Activated naive CD8-positive, alpha-beta T cell treated with anti-CD3 and anti-CD28 coated beads, Interleukin-2, amount 10 ng/mL, durations not matched to agents 7 days and 5 days (primary cell): ENCODE measurements at regions not wholly inside any gene's neighbourhood (a gene's known extent, or its start where the extent isn't known, plus 50 kb on each side); places are given as distances from the start of the nearest gene placed in this dataset.

Experiments
- ATAC-seq: fragments of 150-1000 bp; cut with Tn5 transposase; one replicate; pipeline ENCODE4 v1.10.0; 2021; ENCODE audit warnings: low read depth, moderate library complexity
- POLR2A ChIA-PET: fragments of 350-600 bp; sonication (Branson Sonifier 250); formaldehyde crosslinking; loops from one replicate; lab custom pipeline; 2021; ENCODE audit warnings: antibody characterized with exemption; lab: Charles Lee
- DNase-seq: peaks from one replicate; pipeline ENCODE4 v3.0.0; 2021
- H3K27ac Mint-ChIP-seq: one replicate; pipeline ENCODE4 v1.8.0; 2022; ENCODE audit warnings: mild to moderate bottlenecking, mixed read lengths
- H3K27me3 Mint-ChIP-seq: one replicate; pipeline ENCODE4 v1.8.0; 2022; ENCODE audit warnings: mild to moderate bottlenecking, moderate library complexity, mixed read lengths
- H3K36me3 Mint-ChIP-seq: one replicate; pipeline ENCODE4 v1.8.0; 2021; ENCODE audit warnings: mild to moderate bottlenecking, mixed read lengths
- H3K4me1 Mint-ChIP-seq: one replicate; pipeline ENCODE4 v1.8.0; 2021; ENCODE audit warnings: mixed read lengths
- H3K4me3 Mint-ChIP-seq: one replicate; pipeline ENCODE4 v1.8.0; 2022; ENCODE audit warnings: mild to moderate bottlenecking, moderate library complexity, mixed read lengths
- H3K9me3 Mint-ChIP-seq: one replicate; pipeline ENCODE4 v1.8.0; 2021; ENCODE audit warnings: mixed read lengths

DNA sequence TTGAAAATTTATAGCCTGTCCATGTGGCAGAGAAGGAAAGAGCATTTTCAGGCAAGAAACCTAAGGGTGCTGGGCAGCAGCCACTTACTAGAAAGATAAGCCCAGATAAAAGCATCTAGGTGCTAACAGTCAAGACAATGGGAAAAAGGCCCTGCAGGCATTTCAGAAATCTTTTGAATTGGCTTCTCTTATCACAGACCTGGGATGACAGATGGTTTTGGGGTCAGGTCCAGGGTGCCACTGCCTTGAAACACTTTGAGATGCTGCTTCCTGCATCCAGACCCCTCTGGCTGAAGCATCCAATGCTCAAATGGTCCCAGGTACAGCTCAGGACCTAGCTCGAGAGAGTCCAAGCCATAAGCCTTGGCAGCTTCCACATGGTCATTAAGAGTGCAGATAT lies 466.5 kb downstream of the FSCB start:
- H3K4me3 Mint-ChIP-seq, result no peak overlapping the region
- H3K27ac Mint-ChIP-seq, result no peak overlapping the region
- POLR2A ChIA-PET, result no interaction called here
- H3K27me3 Mint-ChIP-seq, result no peaks in the 10 kb centered on the region
- no peaks in the 10 kb centered on the region for H3K4me1 Mint-ChIP-seq
- H3K9me3 Mint-ChIP-seq, result peaks cover 12% of the 10 kb centered on the region
- ATAC-seq, result no peak
- DNase-seq, result no peak
- no peaks in the 10 kb centered on the region for H3K36me3 Mint-ChIP-seq

DNA sequence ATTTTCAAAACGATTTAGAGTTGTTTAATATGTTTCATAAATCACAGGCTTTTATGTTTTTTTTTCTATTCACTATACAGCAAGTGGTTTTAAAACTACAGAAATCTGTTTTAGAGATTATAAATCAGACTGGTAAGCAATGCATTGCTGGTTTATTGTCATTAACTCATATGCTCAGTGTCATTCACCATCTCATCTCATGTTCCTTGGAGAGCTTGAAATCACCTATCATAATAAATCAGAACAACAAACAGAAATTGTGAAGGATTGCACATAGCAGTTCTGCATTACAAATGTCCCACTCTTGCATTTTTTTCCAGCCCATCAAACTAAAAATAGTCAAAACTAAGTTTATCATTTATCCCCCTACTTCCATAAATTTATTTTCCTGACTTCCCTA lies 470.8 kb downstream of the FSCB start:
- POLR2A ChIA-PET, result no interaction called here
- ATAC-seq, result no peak
- H3K27me3 Mint-ChIP-seq, result no peaks in the 10 kb centered on the region
- H3K9me3 Mint-ChIP-seq, result peaks cover 12% of the 10 kb centered on the region
- no peak overlapping the region for H3K4me3 Mint-ChIP-seq
- H3K36me3 Mint-ChIP-seq, result no peaks in the 10 kb centered on the region
- H3K27ac Mint-ChIP-seq, result no peak overlapping the region
- no peak for DNase-seq
- no peaks in the 10 kb centered on the region for H3K4me1 Mint-ChIP-seq

DNA sequence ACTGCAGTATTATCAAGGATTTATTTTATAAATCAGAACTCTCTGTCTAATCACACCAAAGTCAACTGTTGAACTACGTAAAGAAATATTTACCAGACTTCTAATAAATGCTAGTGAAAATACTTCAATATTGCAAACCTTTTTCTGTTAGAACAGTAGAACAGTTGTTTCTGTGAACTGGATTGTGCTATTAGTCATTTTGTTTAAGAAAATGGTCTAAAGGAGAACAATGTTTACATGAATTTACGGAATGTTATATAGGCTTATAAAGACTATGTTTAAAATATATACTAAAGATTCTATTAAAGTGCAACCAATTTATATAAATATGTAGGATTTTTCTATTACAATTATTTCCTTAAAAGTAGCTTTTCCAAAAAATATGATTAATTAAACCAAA lies 471.4 kb downstream of the FSCB start:
- DNase-seq, result no peak
- Mint-ChIP-seq H3K9me3 (peaks cover 12% of the 10 kb centered on the region), H3K27ac (no peak overlapping the region), H3K4me3 (no peak overlapping the region), H3K27me3 (no peaks in the 10 kb centered on the region), H3K36me3 (no peaks in the 10 kb centered on the region), H3K4me1 (no peaks in the 10 kb centered on the region)
- no peak for ATAC-seq
- POLR2A ChIA-PET, result no interaction called here

DNA sequence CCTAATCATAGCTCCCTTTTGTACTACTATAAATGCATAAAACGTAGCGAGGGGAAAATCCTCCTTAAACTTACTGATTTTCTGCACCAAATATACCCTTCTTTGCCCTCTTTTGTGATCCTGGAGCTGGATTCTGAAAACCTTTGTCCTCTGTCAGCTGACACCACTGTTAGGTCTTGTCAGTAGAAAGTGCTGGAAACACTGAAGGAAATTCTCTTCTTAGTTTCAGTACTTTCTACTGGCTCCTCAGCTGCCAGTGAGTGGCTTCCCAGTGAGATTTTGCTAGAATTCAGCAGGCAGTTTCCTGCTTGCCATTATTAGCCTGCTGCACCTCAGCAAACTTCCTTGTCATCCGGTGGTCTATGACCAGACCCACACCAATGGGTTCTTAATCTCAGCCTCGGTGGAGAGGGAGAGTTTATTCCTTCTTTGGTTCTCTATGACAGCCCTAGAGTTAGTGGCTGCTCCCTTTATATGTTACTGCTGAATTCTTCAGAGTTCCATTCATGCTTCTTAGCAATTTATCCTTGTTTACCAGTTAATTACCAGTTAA lies 476.2 kb downstream of the FSCB start:
- H3K27ac Mint-ChIP-seq, result no peak overlapping the region
- H3K9me3 Mint-ChIP-seq, result no peaks in the 10 kb centered on the region
- H3K36me3 Mint-ChIP-seq, result no peaks in the 10 kb centered on the region
- ATAC-seq, result no peak
- no peaks in the 10 kb centered on the region for H3K4me1 Mint-ChIP-seq
- no peak for DNase-seq
- no peak overlapping the region for H3K4me3 Mint-ChIP-seq
- no peaks in the 10 kb centered on the region for H3K27me3 Mint-ChIP-seq
- POLR2A ChIA-PET, result no interaction called here

DNA sequence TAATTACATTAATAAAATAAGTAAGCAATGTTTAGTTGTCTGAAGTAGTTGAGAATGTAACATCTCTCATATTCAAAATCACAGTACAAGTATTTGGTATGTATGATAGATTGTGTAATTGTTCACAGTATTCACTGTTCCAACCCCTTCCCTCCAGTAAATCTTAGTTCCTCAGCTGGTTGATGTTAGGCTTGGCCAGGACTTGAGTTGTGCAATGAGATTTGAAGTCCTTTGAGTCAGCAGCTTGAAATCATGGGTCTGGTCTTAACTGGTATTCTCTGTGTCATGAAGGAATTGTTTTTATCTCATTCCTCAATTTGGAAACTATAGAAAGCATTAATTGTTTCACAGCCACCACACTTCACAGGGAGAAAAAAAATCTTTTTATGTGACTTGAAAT lies 477.1 kb downstream of the FSCB start:
- H3K27ac Mint-ChIP-seq, result no peak overlapping the region
- no peaks in the 10 kb centered on the region for H3K9me3 Mint-ChIP-seq
- H3K27me3 Mint-ChIP-seq, result no peaks in the 10 kb centered on the region
- DNase-seq (no peak), ATAC-seq (no peak)
- no peaks in the 10 kb centered on the region for H3K4me1 Mint-ChIP-seq
- no peaks in the 10 kb centered on the region for H3K36me3 Mint-ChIP-seq
- POLR2A ChIA-PET, result no interaction called here
- H3K4me3 Mint-ChIP-seq, result no peak overlapping the region

DNA sequence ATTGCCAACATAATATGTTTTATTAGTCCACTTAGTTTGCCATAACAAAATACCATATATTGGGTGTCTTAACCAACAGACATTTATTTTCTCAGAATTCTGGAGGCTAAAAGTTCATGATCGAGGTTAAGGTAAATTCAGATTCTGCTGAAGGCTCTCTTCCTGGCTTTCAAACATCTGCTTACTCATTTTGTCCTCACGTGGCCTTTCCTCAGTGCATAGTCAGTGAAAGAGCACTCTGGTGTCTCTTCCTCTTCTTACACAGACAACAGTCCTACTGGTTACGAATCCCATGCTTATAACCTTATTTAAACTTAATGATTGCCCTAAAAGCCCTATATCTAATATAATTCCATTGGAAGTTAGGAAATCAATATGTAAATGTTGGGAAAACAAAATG lies 479.7 kb downstream of the FSCB start:
- no peak for DNase-seq
- H3K27ac Mint-ChIP-seq, result no peak overlapping the region
- POLR2A ChIA-PET, result no interaction called here
- H3K36me3 Mint-ChIP-seq, result no peaks in the 10 kb centered on the region
- no peak for ATAC-seq
- peaks cover 3% of the 10 kb centered on the region for H3K9me3 Mint-ChIP-seq
- no peak overlapping the region for H3K4me3 Mint-ChIP-seq
- H3K27me3 Mint-ChIP-seq, result no peaks in the 10 kb centered on the region
- no peaks in the 10 kb centered on the region for H3K4me1 Mint-ChIP-seq

DNA sequence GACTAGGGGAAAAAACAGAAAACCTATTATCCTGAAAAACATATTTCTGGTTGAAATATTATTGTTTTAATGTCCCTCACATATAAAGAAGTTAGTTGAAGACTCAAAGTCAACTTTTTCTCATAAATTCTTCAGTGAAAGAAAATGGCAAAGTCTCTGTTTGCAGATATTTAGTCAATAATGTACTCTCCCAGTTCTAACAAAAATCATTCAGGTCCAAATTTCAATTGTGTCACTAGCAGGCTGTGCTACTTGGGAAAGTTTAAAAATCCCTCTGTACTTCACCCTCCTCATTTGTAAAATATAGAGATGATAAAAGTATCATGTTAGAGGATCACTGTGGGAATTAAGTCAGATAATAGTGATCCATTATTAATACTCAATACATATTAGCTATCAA lies 496.5 kb downstream of the FSCB start:
- Mint-ChIP-seq H3K9me3 (peaks cover 7% of the 10 kb centered on the region), H3K27ac (no peak overlapping the region), H3K4me1 (no peaks in the 10 kb centered on the region), H3K36me3 (no peaks in the 10 kb centered on the region), H3K27me3 (no peaks in the 10 kb centered on the region), H3K4me3 (no peak overlapping the region)
- ATAC-seq (no peak), DNase-seq (no peak)
- POLR2A ChIA-PET, result no interaction called here

DNA sequence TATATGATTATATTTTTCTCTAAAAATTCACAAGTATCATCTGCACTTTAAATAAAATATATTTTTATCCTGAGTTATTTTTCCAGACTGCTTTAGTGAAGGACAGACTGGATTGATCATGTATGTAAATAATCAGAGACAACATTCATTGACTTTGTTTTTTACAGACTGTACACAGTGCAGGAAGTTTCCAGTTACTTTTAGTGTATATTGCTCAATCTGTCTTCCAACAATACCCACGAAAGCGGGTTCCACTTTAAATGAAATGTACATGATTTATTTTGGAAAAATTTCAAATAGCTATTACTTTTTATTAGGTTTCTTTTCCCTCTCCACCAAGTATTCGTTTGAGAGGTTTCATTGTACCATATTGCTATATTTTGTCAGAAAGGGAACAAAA lies 497.0 kb downstream of the FSCB start:
- Mint-ChIP-seq H3K27me3 (no peaks in the 10 kb centered on the region), H3K4me3 (no peak overlapping the region), H3K27ac (no peak overlapping the region), H3K4me1 (no peaks in the 10 kb centered on the region), H3K36me3 (no peaks in the 10 kb centered on the region), H3K9me3 (peaks cover 7% of the 10 kb centered on the region)
- ATAC-seq, result no peak
- DNase-seq, result no peak
- POLR2A ChIA-PET, result no interaction called here

DNA sequence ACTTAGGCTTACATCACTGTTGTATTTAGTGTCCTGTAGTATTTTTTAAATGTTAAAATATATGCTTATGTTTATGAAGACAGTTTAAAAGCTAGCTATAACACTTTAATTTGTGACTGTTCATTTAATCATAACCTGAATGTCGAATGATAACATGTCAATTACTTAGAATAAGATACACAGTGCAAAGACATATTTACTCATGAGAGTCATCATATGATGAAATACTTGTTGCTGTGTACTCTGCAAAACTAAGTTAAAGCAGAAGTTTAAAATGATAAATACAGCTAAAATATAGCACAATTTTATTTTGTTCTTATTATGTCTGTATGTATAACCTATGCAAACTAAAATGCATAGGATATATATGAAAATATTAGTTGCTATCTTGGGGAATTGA lies 497.4 kb downstream of the FSCB start:
- Mint-ChIP-seq H3K9me3 (peaks cover 8% of the 10 kb centered on the region), H3K36me3 (no peaks in the 10 kb centered on the region), H3K4me3 (no peak overlapping the region), H3K27me3 (no peaks in the 10 kb centered on the region), H3K4me1 (no peaks in the 10 kb centered on the region), H3K27ac (no peak overlapping the region)
- POLR2A ChIA-PET, result no interaction called here
- ATAC-seq (no peak), DNase-seq (no peak)

DNA sequence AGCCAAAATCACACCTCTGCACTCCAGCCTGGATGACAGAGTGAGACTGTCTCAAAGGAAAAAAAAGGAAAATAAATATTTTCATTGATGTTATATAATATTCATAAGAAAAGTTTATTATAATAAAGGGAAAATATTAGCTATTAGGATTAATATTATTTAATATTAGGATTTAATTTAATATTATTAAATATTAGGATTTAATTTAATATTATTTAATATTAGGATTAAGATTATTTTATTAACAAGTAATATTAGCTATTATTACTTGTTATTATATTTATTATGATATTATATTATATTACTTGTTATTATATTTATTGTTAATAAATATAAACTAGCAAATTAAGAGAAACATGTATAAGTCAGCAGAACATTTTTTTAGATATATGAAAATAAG lies 518.1 kb downstream of the FSCB start:
- ATAC-seq, result no peak
- POLR2A ChIA-PET, result no interaction called here
- Mint-ChIP-seq H3K27me3 (no peaks in the 10 kb centered on the region), H3K4me3 (no peak overlapping the region), H3K9me3 (no peaks in the 10 kb centered on the region), H3K36me3 (no peaks in the 10 kb centered on the region), H3K4me1 (no peaks in the 10 kb centered on the region), H3K27ac (no peak overlapping the region)
- no peak for DNase-seq

DNA sequence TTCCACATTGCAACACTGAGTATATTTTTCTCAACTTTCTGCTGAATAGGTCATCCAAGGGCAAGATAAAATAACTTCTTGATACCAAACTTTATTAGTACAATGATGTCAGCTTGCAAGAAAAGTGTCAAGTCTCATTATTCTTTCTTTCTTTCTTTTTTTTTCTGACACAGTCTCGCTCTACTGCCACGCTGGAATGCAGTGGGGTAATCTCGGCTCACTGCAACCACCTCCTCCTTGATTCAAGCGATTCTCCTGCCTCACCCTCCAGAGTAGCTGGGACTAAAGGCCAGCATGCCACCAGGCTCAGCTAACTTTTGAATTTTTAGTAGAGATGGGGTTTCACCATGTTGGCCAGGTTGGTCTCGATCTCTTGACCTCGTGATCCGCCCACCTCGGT lies 523.4 kb downstream of the FSCB start:
- Mint-ChIP-seq H3K9me3 (peaks cover 2% of the 10 kb centered on the region), H3K4me3 (no peak overlapping the region), H3K27ac (no peak overlapping the region), H3K36me3 (no peaks in the 10 kb centered on the region), H3K4me1 (no peaks in the 10 kb centered on the region), H3K27me3 (no peaks in the 10 kb centered on the region)
- POLR2A ChIA-PET, result no interaction called here
- ATAC-seq (no peak), DNase-seq (no peak)

DNA sequence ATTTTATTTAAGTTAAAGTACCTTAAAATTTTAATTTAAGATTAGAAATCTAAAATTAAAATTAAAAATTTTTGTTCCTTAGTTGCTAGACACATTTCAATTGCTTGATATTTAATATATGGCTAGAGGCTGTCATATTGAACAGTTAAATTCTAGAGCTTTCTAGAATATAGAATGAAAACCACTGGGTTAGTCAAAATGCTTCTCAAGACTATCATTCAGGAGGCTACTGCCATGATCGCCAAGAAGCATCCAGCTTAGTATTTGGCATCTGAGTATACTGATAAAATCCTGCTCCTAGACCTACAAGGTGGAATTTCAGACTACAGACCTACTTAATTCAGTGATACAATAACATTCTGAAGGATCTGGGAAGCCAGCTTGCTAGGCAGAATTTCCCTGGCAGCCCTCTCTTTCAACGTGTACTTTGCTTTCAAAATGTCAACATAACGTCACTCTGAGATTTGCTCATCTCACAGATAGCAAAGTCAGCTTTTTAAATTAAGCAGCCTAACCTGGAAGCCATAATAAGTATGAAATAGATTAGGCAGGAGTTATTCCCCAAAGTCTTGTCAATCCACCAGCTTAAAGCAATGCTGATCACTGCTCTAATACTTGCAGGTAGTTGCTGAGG lies 525.8 kb downstream of the FSCB start:
- Mint-ChIP-seq H3K36me3 (no peaks in the 10 kb centered on the region), H3K27me3 (no peaks in the 10 kb centered on the region), H3K27ac (no peak overlapping the region), H3K4me1 (no peaks in the 10 kb centered on the region), H3K9me3 (peaks cover 2% of the 10 kb centered on the region), H3K4me3 (no peak overlapping the region)
- DNase-seq, result no peak
- POLR2A ChIA-PET, result no interaction called here
- ATAC-seq, result no peak

DNA sequence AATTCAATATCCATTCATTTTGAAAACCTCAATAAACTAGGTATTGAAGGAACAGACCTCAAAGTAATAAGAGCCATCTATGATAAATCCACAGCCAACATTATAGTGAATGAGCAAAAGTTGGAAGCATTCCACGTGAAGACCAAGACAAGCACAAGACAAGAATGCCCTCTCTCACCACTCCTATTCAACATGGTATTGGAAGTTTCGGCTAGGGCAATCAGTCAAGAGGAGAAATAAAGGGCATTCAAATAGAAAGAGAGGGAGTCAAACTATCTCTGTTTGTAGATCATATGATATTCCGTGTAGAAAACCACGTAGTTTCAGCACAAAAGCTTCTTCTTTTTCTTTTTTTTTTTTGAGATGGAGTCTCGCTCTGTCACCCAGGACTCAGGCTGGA lies 550.3 kb downstream of the FSCB start:
- POLR2A ChIA-PET, result no interaction called here
- Mint-ChIP-seq H3K36me3 (no peaks in the 10 kb centered on the region), H3K9me3 (peaks cover 2% of the 10 kb centered on the region), H3K4me3 (no peak overlapping the region), H3K4me1 (no peaks in the 10 kb centered on the region), H3K27me3 (no peaks in the 10 kb centered on the region), H3K27ac (no peak overlapping the region)
- no peak for ATAC-seq
- DNase-seq, result no peak

DNA sequence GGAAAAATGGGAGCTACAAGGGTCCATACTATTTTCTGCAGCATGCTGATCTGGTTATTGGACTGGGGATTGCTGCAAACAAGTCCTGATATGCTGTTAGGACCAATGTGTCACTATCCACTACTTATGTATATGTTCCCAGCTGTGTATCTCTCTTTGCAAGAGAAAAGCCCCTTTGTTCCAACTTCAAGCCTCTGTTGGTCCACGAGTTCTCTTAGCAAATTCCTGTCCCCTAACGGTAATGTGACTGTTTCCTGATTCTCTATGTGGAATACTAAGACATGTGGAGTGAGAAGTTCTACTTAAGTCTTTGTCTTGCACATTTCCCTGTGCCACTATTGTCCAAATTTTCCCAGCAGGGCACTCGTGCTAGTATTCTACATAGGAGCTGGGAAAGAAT lies 557.7 kb downstream of the FSCB start:
- Mint-ChIP-seq H3K27ac (no peak overlapping the region), H3K9me3 (peaks cover 2% of the 10 kb centered on the region)
- POLR2A ChIA-PET, result no interaction called here

DNA sequence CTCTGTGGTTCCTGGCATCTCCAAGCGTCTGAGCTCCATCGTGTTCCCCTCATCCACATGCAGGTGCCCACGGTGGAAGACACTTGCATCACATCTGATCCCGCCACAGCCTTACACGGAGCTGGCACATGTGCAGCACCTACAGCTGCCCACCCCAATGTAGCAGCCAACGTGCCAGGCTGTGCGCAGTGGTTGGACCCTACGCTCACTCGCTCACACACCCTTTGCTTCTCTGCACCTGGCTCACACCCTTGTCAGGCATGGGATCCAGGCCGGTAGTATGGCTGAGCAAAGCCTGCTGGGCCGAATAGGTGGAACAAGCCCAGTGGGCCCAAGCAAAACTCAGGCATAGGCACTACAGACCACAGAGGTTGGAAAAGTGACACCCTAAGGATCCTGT lies 567.2 kb downstream of the FSCB start:
- Mint-ChIP-seq H3K36me3 (no peaks in the 10 kb centered on the region), H3K4me1 (no peaks in the 10 kb centered on the region), H3K27me3 (no peaks in the 10 kb centered on the region), H3K9me3 (peaks cover 5% of the 10 kb centered on the region), H3K4me3 (no peak overlapping the region), H3K27ac (no peak overlapping the region)
- no peak for DNase-seq
- POLR2A ChIA-PET, result no interaction called here
- ATAC-seq, result no peak

More for the DNA sequence above, 557.7 kb downstream of the FSCB start:
- ATAC-seq (no peak), DNase-seq (no peak)
- no peak overlapping the region for H3K4me3 Mint-ChIP-seq
- no peaks in the 10 kb centered on the region for H3K4me1 Mint-ChIP-seq
- no peaks in the 10 kb centered on the region for H3K27me3 Mint-ChIP-seq
- no peaks in the 10 kb centered on the region for H3K36me3 Mint-ChIP-seq
